ENCODE measurements at regions not wholly inside any gene's neighbourhood (a gene's known extent, or its start where the extent isn't known, plus 50 kb on each side); places are given as distances from the start of the nearest gene placed in this dataset.
A peak's percentile ranks its signal among the peaks of the same experiment; 100 is the strongest.
"Not testable (repeated sequence)": the region's sequence is repeated elsewhere in the genome, so short reads cannot be mapped to it uniquely, and the experiment has no call there.

DNA sequence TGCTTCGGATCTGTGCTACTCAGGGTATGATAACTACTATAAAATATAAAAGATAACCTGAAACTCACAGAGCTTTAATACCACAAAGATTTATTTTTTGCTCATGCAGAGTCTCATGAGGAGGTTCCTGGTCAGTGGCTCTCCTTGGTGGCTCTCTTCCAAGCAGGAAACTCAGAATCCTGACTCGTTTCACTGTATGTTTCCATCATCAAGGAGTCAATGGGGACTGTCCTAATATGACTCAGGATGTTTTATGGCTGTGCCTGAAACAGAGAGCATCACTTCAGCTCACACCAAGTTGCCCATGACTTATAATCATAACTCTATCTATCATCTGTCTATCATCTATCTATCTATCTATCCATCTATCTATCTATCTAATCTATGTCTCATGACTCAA, 620.8 kb upstream of the NR3C2 start:
- no peak for DNase-seq (ENCODE audit: low spot score)
- in situ Hi-C loops (cut with HindIII; ENCODE audit: low sequenced_read_pairs) = no loop called here

DNA sequence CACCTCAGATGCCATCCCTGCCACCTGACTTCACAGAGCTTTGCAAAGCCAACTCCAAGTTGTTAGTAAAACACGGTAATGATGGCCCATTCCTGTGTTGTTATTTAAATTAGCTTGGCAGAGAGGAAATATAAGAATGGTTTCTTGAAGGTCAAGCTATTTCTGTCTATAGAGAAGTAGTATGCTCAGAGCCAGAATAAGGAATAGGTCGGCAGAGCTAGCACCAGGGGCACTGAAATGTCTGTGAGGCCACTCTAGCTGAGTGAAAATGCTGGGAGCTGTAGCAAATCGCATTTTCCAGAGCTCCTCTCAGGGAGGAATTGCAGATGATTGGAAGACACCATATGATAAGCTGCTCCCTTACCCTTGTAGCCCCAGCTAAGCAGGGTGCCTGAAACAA, 615.4 kb upstream of the NR3C2 start:
- no peak for DNase-seq (ENCODE audit: low spot score)
- in situ Hi-C loops (cut with HindIII; ENCODE audit: low sequenced_read_pairs) = no loop called here

DNA sequence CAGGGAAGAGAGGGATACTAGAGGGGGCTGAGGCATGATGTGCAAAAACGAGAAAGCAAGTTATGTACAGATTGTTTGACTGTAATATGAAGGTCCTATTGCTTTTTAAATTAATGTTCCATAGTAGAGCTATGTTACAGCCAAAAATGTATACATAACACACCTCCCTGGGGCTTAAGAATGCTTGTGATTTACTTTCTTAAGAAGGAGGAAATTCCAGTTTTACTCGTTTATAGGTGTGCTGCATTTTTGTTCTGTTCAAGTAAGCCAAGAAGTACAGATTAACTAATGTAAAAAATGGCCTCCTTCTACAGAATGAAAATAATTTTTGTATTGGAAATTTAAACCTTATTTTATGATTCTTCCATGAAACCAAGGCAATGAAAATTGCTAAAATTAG, 614.4 kb upstream of the NR3C2 start:
- in situ Hi-C loops (cut with HindIII; ENCODE audit: low sequenced_read_pairs) = no loop called here
- DNase-seq (ENCODE audit: low spot score) = no peak

DNA sequence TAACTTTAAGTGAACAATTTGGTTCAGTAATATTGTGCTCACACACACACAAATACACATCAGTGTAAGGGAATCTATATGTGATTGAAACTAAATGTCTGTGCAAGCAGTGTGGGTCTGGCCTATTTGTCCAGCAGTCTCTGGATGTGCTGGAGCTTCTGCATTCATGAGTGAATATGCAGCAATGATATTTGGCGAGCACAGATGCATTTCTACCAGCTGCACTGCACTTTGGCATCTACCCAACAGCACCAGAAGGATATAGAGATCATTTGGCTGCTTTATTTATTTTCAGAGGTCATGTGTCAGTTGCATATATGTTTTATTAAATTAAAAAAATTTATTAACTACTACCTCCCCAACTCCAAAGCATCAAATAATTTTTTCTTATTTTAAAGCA, 613.4 kb upstream of the NR3C2 start:
- DNase-seq (ENCODE audit: low spot score) = no peak
- in situ Hi-C loops (cut with HindIII; ENCODE audit: low sequenced_read_pairs) = no loop called here

DNA sequence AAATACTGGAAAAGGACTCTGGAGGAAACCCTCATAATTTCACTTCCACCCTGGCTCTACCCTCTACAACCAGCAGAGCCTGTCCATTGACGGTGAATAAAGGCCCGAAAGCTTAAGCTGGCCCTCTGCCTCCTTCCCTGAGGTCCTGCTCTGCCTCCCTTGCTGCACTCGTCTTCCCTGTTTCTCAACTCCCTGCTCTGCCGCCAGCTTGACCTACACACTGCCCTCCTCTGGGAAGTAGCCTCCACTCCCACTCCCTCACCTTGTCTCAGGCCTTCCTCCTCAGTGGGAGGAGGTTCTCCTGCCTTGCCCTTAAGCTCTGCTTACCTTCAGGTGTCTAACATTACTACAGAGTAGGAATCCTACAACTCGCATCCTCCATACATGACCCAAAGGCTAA, 608.6 kb upstream of the NR3C2 start:
- in situ Hi-C loops (cut with HindIII; ENCODE audit: low sequenced_read_pairs) = no loop called here
- no peak for DNase-seq (ENCODE audit: low spot score)

DNA sequence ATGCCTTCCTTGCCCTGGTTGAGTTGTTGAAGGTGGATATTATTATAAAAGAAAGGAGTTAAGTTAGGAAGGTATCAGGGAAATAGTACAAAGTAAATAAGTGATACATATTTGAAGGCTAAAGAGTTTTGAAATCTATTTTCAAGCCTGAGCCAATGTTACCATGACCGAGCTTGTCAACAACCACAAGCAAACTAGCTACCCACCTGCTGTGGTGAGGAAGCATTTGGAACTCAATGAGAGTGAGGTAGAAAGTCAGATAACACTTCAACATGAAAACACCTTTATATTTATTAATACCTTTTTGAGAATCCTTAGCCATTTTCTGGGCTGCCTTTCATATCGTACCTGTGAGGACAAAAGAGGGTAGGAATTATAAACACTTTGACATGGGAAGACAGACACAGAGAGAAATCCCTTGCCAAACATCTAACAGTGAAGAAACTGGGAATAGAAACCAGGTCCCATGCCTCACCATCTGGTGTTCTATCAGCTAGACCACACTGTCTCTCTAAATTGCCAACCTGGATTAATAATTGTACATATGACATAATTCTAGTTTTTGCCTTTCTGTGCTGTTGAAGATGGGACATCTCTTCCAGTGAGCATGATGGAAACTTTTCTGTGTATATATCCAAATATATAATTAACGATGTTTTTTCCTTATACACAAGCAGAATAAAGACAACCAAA, 606.4 kb upstream of the NR3C2 start:
- in situ Hi-C loops (cut with HindIII; ENCODE audit: low sequenced_read_pairs) = no loop called here
- peak; percentile 6 for DNase-seq (ENCODE audit: low spot score)

DNA sequence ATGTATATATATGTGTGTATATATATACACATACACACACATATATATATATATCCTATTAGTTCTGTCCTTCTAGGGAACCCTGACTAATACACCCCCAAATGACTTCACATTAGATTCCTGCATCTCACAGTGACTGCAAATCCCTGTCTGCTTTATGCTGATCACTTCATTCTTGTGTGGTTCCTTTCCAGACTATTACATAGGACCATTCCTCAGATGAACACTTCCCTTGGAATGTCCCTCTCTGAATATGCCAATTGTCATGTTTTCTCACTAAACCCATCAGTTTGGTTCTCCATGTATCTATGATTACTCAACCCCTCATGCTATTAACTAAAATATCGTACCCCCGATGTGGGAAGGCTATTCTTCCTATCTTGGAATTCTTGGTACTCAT, 605.2 kb upstream of the NR3C2 start:
- in situ Hi-C loops (cut with HindIII; ENCODE audit: low sequenced_read_pairs) = no loop called here
- no peak for DNase-seq (ENCODE audit: low spot score)

DNA sequence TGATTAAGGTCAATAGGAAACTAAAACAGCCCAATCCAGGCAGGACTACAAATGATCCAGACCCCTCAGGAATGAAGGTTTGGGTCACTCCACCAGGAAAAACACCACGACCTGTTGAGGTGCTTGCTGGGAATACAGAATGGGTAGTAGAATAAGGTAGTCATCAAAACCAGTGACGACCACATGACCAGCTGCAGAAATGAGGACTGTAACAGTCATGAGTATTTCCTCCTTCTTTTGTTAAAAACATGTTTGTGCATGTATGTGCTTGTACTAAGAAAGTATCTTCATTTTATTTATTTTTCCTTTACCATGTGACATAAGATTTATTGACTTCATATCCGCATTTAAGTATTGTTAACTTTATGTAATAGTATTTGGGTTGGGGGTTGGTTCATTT, 603.5 kb upstream of the NR3C2 start:
- no peak for DNase-seq (ENCODE audit: low spot score)
- in situ Hi-C loops (cut with HindIII; ENCODE audit: low sequenced_read_pairs) = no loop called here

DNA sequence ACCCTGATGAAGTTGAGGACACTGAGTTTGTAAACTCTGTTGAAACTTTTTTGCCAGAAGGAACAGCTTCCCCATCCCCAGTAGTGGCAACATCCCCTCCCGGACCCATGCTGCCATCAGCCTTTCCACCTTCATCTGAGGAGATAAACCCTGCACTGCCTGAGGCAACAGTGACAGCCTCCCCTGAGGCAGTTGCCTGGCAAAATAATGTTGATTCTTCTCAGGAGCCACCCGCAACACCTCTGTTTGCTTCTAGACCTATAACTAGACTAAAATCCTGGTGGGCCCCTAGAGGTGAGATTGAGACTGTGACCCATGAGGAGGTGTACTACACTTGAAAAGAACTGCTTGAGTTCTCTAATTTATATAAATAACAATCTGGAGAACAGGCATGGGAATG, 597.6 kb upstream of the NR3C2 start:
- DNase-seq (ENCODE audit: low spot score); in situ Hi-C loops (cut with HindIII; ENCODE audit: low sequenced_read_pairs): not testable (repeated sequence)

DNA sequence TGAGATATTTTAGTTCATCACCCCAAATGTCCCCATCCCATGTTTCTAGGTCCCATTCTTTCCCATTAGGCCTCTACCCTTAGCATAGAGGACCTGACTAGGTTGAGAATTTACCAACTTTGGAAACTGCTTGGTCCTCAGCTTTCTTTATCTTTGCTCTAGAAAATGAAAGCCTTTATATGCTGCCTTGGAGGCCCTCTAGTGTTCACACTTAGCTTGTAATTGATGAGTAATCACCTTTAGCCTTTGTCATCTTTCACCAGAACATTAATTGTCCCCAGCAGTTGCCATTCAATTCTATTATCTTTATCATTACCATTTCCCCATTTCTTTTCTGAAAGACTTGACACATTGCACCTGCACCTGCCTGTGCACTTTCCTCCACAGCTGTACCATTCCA, 589.2 kb upstream of the NR3C2 start:
- in situ Hi-C loops (cut with HindIII; ENCODE audit: low sequenced_read_pairs) = no loop called here
- peak; percentile 20 for DNase-seq (ENCODE audit: low spot score)

DNA sequence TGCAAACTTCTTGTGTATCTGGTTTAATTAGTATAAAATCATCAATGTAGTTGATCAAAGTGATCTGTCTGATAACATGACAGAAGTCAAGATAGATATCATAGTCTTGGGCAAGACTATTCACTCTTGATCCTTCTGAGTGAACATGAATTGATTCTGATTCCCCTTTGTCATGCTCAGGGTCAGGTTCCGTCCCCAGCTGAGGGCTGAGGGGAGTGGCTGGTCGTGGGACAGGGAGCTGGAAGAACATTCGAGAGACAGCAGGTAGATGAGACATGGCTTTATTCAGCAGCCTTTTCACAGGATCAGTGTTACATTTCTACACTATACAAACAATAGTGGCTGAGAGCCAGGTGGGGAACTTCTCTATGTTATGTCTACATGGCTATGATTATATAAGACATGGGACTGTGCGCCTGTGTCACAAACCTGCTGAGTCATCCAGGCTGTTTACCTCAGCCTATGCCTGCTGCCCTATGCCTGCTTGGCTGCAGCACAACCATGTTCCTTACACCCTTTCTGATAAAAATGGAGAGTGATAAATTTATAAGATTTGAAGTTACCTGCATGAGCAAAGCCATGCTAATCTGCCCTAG, 586.9 kb upstream of the NR3C2 start:
- no peak for DNase-seq (ENCODE audit: low spot score)
- in situ Hi-C loops (cut with HindIII; ENCODE audit: low sequenced_read_pairs) = no loop called here

DNA sequence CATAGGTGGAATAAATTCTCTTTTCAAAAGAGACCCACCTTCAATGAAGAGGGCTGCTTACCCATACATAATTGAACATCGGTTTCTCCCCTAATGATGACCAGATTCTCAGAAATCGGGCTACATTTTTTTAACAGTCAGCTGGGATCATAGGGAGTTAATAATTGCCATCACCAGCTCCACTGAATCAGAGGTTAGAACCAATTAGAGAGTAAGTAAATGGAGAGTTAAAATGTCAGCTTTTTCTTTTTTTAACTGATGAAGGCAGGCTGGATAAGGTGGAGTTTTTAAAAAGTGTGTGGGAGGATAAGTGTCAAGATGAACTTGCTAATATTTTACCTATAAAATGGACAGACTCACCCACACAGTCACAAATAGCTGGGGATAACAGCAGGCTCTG, 584.5 kb upstream of the NR3C2 start:
- no peak for DNase-seq (ENCODE audit: low spot score)
- in situ Hi-C loops (cut with HindIII; ENCODE audit: low sequenced_read_pairs) = no loop called here

DNA sequence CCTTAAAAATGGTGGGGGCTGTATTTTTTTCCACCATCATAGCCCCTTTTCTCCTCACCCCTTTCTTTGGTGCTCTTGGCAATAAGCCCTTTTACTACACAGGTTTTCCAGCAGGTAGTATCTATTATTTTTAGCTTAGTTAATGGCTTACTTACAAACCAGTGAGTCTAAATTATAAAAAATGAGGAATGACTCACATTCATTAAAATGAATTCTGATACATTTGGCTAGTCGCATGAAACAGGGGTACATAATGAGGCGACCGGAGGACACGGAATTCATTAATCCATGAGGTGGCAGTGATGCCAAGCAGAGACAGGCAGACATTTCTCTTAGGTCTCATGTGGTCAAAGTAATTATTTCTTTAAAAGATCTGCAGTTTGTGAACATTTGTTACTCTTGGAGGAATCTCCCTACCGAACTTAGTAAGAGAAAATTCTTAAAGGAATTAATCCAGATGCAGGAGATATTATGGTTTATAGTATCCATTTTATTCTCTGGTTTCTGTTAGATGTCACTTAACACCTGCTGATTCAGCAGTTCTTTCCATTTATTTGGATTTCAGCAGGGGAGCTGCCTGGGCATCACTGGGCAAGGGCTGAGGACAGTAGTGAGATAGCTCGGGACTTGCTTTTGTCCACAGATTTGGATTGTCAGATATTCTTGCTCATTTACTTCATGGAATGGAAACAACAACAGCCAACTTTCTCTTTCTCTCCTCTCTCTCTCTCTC, 575.0 kb upstream of the NR3C2 start:
- in situ Hi-C loops (cut with HindIII; ENCODE audit: low sequenced_read_pairs) = no loop called here
- DNase-seq (ENCODE audit: low spot score) = no peak

DNA sequence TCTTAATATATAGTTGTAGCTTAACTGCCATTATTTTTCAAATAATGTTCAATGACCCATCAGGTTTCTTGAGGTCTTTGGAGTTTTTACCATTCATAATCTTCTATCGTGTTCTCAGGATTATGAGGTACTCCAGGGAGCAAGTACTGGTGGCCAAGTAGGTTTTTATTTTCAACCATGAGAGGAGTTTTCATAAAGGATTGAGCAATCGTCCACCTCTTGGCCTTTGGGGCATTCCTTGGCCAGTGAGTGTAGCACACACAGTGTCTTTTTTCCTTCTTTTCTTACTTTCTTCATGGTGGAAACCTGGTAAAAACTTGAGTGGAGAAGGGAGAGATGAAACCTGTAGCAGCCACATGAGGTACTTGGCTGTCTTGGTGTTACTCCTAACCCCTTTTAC, 567.0 kb upstream of the NR3C2 start:
- no peak for DNase-seq (ENCODE audit: low spot score)
- in situ Hi-C loops (cut with HindIII; ENCODE audit: low sequenced_read_pairs) = no loop called here

DNA sequence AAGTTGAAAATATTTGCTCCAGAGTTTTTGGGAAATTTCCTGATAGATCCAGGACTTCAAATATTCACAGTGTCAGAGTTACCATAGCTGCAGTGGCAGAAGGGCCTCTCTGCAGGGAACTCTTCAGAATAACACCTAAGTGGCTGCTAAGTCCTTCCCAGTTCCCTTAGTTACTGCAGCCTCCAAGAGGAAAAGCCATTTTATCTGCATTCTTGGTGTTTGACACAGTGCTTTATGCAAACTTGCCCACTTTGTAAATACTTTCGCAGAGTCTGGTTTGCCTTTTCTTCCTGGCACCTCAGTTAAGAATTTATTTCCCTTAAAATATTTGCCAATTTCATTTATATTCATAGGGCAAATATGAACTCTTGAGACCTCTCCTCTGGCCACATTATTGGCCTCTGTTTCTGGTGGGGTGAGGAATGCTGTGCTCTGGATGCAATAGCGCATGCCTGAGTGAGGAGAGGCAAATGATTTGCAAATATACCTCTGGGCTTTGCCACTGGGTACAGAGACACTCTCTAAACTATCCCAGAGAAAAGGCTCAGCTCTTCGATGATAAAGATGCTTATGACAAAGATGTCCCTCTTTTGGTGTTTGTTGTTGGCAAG, 566.3 kb upstream of the NR3C2 start:
- in situ Hi-C loops (cut with HindIII; ENCODE audit: low sequenced_read_pairs) = no loop called here
- peak; percentile 6 for DNase-seq (ENCODE audit: low spot score)

DNA sequence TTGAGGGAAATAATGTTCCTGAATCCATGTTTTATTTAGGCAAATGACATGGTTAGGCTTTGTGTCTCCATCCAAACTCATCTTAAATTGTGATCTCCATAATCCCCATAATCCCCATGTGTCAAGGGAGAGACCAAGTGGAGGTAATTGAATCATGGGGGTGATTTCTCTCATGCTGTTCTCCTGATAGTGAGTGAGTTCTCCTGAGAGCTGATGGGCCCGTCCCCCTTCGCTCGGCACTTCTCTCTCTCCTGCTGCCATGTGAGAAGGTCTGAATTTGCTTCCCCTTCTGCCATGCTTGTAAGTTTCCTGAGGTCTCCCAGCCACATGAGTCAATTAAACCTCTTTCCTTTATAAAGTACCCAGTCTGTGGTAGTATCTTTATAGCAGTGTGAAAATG, 563.0 kb upstream of the NR3C2 start:
- DNase-seq (ENCODE audit: low spot score) = no peak
- in situ Hi-C loops (cut with HindIII; ENCODE audit: low sequenced_read_pairs) = no loop called here

DNA sequence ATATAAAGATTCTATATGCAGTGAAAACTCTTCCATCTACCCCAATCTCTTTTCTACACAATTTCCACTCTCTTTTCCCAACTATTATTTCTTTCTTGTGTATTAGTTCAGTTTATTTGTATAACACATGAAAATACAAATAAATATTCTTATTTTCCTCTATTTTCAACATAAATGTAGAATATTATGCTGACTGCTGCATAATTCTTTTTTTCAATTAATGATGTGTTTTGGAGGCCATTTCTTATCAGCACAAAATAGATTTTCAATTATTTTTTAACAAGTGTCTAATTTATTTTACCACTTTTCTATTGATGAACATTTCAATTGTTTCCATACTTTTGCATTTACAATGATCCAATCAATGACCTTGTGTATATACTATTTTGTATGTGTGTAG, 557.7 kb upstream of the NR3C2 start:
- in situ Hi-C loops (cut with HindIII; ENCODE audit: low sequenced_read_pairs) = no loop called here

DNA sequence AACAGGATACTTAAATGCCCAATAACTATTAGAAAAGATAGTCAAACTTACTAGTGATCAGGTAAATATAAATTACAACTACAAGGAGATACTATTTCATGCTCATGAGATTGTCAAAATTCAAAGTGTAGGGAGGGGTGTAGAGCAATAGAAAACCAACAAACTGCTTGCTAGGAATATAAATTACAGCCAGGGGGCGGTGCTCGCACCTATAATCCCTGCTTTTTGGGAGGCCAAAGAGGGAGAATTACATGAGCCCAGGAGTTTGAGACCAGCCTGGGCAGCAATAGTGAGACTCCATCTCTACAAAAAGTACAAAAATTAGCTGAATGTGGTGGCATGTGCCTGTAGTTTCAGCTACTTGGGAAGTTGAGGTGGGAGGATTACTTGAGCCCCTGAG, 556.5 kb upstream of the NR3C2 start:
- no peak for DNase-seq (ENCODE audit: low spot score)
- in situ Hi-C loops (cut with HindIII; ENCODE audit: low sequenced_read_pairs) = no loop called here

More for the DNA sequence above, 557.7 kb upstream of the NR3C2 start:
- DNase-seq (ENCODE audit: low spot score) = no peak

DNA sequence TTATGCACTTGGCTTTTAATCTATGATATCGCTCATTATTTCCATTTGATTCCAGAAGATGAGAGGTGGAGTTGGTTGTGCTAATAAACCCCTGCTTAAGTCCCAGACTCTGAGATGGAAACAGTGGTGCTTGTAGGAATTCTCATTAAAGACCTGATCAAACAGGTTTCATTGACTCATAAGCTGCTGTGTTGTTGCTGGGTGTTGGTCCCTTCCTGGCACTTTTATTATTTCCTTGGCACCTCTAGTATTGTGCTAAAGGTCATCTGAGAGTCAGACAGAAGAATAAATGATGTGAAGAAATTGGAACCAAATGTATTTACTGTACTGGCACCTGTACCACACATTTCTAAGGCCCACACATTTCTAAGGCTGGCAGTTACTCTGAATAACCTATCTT, 544.7 kb upstream of the NR3C2 start:
- no peak for DNase-seq (ENCODE audit: low spot score)
- in situ Hi-C loops (cut with HindIII; ENCODE audit: low sequenced_read_pairs) = no loop called here

DNA sequence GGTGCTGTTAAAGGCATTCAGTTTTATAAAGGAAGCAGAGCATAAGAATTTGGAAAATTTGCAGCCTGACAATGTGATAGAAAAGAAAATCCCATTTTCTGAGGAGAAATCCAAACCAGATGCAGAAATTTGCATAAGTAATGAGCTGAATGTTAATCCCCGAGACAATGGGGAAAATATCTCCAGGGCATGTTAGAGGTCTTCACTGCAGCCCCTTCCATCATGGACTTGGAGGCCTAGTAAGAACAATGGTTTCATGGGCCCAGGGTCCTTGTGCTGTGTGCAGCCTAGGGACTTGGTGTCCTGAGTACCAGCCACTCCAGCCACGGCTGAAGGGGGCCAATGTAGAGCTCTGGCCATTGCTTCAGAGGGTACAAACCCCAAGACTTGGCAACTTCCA, 542.7 kb upstream of the NR3C2 start:
- DNase-seq (ENCODE audit: low spot score) = no peak
- in situ Hi-C loops (cut with HindIII; ENCODE audit: low sequenced_read_pairs) = no loop called here
